HG03175 (cell line): ENCODE measurements at regions not wholly inside any gene's neighbourhood (a gene's known extent, or its start where the extent isn't known, plus 50 kb on each side); places are given as distances from the start of the nearest gene placed in this dataset.
"Not testable (repeated sequence)": the region's sequence is repeated elsewhere in the genome, so short reads cannot be mapped to it uniquely, and the experiment has no call there.

Source experiments
- ATAC-seq: cut with Tn5 transposase; IDR thresholded peaks from one replicate; pipeline ENCODE4 v1.9.1; 2021; ENCODE audit warnings: mild to moderate bottlenecking, moderate library complexity; ENCODE audit not compliant: unreplicated experiment

DNA sequence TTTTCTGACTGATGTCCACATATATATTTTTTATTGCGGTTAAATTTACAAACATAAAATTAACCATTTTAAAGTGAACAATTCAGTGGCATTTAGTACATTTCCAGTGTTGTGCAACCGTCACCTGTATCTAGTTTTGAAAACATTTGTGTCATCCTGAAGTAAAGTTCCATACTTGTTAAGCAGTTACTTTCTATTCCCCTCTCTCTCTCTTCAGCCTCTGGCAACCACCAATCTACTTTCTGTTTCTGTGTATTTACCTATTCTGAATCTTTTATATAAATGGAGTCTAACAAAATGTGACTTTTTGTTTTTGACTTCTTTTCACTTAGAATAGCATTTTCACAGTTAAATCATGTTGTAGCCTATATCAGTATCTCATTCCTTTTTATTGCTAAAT, 480.1 kb upstream of the SMARCA2 start:
- ATAC-seq = peak; percentile 57

DNA sequence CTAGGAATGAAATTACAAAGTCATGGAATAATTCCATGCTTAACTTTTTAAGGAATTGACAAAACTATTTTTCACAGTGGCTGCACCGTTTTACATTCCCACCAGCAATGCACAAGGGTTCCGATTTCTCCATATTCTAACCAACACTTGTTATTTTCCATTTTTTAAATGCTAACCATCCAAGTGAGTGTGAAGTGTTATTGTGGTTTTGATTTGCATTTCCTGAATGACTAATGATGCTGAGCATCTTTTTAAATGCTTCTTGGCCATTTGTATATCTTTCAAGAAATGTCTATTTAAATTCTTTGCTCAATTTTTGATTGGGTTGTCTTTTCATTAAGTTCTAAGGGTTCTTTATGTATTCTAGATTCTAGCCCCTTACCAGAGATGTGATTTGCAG, 479.5 kb upstream of the SMARCA2 start:
- ATAC-seq = no peak

DNA sequence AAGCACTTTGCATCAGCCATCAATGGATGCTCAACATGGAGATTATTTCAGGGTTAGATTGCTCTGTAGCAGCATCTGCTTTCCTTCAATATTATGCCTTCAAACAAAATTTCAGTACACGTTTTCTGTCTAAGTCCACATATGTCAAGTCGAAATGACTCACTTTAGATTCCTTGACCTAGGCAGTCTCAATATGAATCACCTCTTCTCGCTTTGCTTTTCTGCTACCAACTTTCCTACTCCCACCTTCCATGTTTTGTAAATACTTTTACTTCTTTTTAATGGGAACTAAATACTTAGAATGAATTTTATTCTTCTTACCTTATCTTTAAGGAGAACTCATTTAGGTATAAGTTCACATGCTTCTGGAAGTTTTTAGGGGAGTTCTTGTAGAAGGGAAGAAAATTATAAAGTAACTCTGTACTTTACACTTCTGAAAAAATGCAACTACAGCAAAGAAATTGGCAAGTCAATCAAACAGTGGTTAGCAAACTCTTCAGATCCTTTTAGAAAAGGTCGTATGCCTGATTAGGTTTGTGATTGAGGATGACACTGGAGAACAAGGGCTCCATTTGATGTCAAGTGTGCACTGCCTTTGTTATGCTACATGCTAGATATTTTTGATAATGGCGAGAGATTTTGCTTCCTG, 478.5 kb upstream of the SMARCA2 start:
- ATAC-seq = peak; percentile 57

DNA sequence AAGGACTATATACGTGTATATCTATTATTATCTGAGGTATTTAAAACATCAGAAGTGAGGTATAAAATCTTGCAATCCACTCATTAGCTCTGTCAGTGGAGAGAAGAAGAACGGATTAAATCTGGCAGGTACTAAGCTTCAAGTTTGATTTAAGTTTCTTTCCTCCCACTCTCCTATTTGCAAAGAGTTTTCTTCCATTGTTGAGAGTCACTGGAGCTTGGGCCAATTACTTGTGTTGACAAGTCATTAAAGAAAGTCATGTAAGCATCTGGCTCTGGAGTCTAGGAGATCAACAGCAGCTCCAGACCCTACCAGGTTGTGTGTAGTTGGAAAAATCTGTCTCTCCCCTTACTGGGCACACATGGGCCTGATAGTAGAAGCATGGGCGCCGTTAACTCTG, 476.8 kb upstream of the SMARCA2 start:
- no peak for ATAC-seq

DNA sequence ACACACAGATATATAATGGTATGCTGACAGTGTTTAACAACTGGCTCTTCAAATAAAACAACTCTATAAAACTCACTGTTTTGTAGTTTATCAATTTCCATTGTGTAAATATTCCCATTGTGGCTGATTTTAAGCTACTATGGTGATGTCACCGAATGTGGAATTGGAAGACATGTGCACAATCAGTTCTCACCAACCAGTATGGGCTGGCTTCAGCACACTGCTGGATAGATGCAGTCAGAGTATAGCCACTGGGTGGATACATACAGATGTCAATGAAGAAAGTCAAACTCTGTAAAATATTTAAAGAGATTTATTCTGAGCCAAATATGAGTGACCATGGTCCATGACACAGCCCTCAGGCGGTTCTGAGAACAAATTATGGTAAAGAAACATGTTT, 475.9 kb upstream of the SMARCA2 start:
- no peak for ATAC-seq

DNA sequence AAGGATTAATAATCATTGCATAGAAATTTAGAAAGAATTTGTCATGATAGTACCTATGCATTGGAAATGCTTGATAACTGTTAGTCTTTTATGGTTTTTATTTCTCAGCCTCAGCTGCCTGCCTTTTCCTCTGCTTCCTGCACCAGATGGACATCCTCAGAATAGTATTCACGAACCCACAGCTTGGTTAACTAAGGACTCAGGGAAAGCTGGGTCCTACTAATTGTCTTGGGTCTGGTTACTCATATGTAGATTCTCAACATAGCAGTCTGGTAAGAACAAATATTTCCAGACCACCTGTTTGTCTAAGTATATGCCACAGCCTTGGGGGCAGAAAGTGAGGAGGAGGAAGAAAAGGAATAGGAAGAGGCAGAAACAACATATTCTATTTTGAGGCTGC, 464.5 kb upstream of the SMARCA2 start:
- no peak for ATAC-seq

DNA sequence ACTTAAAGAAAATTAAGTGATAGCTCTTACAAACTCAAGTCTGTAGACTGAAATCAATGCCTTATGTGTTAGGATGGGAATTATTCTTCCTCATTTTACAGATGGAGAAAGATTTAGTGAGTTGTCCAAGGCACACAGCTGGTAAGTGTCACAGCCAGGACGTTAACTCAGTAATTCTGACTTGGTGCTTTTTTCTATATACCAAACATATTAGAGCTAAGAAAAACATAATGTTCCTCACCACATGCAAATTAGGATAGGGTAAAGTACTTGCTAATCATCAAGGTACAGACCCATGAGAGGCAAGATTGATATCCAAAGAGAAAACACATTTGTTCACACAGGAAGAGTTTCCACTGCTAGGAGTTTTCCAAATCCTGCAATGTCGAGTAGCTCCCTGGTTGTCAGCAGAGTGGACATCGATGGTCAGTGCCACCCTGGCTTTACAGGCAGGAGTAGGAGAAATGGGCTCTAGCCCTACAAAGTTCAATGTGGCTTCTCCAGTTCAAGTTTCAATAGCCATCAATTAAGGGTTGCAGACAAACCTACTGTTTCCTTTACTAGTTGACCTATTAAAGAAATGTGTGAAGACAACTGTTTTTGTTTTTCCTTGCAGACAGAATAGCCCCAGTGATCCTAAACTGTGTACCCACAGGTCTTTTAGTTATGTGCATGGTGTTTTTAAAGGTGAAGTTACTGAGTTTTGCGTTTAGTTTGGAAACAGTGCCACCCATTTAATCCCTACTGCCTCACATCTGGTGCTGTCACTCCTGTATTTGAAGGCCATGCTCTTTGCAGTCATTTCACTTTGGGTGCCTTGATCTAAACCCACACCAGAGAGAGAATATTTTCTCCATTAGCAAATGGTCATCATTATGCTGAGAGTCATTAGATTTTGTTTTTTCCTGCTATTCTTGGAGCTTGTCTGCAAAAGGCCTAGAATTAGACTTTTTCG, 460.8 kb upstream of the SMARCA2 start:
- ATAC-seq = peak; percentile 81

DNA sequence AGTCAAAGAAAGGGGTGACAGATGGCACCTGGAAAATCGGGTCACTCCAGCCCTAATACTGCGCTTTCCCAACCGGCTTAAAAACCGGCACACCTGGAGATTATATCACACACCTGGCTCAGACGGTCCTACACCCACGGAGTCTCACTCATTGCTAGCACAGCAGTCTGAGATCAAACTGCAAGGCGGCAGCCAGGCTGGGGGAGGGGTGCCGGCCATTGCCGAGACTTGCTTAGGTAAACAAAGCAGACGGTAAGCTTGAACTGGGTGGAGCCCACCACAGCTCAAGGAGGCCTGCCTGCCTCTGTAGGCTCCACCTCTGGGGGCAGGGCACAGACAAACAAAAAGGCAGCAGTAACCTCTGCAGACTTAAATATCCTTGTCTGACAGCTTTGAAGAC, 456.5 kb upstream of the SMARCA2 start:
- not testable (repeated sequence) for ATAC-seq

DNA sequence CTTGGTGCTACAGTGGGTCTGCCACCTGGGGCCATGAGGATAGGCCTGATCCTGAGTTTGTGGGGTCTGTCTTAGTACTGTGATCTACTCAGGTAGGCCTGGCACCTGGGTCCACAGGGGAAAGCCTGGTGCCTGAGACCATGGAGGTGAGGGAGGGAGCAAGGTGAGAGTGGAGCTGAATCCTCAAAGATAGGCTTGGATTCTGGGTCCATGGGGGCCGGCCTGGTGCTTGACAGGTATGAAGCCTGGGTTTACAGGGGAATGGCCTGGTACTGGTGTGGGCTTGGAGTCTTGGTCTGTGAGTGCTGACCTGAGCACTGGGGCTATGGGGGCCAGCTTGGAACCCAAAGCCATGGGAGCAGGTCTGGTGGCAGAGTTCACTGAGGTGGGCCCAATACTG, 439.2 kb upstream of the SMARCA2 start:
- ATAC-seq = no peak

DNA sequence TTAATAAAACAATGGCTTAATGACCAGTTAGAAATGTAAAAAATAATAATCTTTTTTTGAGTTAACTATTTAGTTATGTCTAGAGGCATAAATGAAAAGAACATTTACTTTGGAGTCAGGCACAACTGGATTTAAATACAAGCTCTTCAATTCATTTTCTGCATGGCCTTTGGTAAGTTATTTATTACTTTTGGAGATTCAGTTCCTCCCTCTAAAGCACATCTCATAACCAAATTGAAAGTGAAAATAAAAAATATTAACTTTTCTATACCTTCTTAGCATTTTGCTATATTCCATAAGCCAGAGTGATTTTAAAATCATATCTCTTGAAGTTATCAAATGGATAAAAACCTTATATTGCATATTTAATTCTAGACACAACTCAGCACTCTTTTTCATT, 434.9 kb upstream of the SMARCA2 start:
- ATAC-seq = peak; percentile 94

DNA sequence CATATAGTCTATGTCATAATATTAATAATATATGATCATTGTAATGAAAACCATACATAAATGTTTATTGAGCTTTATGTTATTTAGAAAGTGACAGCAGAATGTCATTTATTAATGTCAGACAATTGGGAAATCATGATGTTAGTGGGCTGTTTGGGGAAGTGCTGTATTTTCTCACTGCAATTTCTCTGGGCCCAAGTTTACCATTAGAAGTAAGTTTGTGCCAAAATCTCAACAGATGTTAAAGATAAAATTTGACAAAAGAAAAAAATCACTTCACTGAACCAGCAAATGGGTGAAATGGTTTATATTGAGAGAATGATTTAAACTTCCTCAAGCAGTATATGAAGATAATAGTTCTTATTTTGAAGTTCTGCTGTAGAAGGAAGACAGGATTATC, 433.2 kb upstream of the SMARCA2 start:
- ATAC-seq = no peak

DNA sequence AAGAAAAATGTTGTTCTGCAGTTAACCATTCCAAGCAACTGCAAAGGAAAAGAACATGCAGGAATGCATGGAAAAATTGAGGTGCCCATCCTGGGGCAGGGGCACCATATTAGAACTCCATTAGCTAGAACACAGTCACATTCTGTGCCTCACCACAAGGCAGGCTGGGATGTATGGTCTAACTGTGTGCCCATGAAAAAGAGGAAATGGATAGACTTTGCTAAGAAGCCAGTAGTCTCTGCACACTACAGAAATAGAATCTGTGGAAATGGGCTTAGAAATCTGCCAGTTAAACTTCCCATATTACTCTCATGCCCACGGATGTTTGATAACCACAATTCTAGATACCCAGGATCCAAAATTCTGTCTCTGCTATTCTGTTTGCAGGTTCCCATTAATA, 423.8 kb upstream of the SMARCA2 start:
- no peak for ATAC-seq

DNA sequence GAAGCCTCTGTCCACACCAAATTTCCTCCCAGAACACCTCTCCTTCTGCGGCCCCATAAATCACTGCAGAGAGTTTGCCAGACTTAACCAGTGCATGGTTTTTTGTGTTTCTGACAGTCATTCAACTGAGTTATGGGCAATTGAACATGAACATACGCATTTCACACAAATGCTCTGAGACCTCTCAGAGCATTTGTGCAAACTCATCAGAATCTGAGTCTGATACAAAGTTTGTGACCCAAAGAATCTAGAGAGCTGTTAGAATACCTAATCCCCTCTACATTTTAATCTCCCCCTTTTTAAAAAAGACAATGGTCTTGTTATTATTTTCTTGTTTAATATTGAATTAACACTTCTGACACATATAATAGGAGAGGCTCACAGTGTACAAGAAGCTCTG, 416.9 kb upstream of the SMARCA2 start:
- ATAC-seq = no peak

DNA sequence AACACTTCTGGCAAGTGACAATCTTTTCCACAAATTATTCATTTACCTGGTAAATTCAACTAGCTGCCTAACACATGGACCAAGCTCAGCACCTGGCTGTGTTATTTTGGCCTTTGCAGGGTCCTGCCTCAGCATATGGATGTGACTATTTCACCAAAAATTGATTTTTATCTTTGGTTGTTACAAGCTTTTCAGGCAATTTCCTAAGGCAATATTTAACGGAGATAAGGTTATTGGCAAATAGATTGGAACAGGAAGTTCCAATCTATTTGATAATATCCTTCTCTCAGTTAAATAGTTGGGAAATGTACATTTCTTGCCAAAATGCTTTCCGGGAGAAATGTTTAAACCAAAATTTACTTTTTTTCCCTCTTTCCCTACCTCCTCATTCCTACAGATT, 415.2 kb upstream of the SMARCA2 start:
- ATAC-seq = no peak

DNA sequence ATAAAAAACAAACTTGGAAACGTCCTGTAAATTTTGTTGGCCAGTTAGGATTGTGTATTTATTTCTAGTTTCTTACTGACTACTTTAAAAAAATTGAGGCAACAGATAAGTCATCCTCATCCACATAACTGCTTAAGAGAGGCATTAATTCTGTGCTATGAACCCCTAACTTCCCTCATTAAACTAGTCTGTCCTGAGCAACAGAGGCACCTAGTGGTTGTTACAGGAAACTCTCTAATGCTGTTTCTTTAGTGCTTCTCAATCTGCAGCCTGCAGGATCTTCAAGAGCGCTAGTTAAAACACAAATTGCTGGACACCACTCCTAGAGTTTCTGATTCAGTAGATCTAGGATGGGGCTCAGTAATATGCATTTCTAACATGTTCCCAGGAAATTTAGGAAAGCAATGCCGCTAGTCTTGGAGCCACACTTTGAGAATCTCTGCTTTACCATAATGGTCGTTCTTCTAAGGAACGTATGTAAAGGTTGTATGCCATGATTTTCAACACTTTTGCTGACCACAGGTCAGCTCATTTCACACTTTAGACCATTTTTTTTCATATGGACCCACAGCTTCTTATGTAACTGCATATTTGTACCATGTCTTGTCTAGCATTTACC, 410.1 kb upstream of the SMARCA2 start:
- ATAC-seq = peak; percentile 71

DNA sequence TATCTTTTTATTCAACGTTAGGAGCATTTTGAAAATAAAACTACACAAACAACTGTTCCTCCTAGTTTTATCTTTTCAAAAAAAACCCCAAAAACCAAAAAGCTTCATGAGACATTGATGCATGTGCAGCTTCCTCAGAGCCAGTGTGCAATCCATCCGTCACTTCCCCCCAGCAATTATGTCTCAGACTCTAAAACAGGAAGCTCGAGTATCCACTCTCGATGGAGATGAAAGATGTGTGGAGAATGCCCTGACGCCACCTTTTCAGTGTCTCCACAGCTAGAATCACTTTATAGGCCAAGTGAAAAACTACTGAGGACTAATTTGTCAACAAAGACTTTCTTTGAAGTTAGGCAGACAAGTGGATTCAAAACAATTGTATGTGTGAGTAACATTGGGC, 408.9 kb upstream of the SMARCA2 start:
- no peak for ATAC-seq

DNA sequence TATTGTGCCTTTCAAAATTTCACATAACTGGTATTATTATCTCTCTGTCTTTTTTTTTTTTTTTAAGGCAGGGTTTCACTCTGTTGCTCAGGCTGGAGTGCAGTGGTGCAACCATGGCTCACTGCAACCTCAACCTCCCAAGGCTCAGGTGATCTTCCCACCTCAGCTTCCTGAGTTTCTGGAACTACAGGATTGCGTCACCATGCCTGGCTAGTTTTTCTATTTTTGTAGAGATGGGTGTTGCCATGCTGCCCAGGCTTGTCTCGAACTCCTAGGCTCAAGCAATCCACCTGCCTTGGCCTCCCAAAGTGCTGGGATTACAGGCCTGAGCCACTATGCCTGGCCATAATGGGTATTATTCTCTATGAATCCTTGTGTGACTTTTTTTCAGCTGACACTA, 402.3 kb upstream of the SMARCA2 start:
- ATAC-seq = no peak

DNA sequence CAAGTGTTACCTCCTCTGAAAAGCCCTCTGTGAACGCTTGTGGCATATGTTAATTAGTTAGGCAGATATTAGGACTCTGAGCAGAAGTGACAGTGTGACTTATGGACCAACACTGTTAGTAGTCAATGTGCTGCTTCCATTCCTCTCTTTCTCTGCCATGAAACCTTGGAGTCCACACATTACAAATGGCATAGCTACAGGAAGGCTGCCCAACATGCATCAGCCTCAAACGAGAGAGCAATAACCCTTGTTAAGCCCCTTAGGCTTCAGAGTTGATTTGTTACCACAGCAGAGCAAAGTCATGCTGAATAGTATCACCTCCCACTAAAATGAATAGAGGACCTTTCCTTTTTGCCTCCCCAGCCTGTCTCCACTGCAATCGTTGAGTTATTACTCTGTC, 397.7 kb upstream of the SMARCA2 start:
- ATAC-seq = no peak

DNA sequence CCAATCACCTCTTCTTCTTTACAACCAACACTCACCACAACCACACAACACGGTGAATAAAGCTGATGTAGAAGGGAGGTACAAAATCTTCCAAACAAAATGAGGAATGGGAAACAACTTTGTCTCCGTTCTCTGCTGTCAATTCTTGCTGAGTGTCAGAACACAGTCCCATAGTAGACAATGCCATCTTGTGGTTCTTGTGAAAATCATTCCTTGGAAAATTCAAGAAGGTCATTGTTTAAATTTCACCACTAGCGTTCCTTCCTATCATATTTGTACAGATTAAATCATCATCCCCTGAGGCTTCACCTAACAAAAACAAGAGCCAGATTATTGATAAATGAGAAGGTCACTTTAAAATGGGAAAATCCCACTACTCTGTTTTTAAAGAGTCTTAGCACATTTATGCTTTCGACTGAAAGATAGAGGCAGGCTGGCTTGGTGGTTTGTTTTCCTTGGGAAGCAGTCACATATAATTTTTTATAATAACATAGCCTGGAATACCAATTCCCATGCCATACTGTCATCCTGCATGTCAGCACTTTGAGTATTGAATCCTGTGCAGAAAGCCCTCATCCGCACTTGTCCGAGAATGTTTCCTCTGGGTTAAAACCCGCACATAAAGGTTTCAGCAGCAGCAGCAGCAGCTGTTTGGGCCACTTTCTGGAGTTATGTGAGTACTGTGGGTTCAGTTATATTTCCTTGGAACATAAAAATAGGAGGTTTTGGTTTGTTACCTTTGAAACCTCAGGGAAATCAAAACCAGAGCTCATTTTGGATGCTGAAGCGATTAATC, 395.0 kb upstream of the SMARCA2 start:
- ATAC-seq = no peak

DNA sequence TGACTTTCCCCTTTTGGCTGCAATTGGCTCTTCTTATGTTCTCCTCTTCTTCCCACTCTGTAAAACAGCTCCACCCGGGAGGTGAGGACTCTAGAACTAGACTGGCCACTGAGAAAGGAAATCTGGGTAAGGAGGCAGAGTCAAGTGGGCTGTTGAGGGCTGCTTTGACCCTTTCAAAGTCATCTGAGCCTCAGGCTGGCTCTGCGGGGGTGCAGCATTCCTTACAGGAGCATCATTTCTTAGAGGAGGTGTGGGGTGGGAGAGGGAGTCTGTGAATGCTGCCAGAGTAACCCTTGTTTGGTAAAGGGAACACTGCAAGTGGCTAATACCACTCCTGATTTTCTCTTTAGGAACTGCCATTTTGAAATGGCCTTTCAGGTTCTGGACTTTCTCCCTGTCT, 377.7 kb upstream of the SMARCA2 start:
- no peak for ATAC-seq

DNA sequence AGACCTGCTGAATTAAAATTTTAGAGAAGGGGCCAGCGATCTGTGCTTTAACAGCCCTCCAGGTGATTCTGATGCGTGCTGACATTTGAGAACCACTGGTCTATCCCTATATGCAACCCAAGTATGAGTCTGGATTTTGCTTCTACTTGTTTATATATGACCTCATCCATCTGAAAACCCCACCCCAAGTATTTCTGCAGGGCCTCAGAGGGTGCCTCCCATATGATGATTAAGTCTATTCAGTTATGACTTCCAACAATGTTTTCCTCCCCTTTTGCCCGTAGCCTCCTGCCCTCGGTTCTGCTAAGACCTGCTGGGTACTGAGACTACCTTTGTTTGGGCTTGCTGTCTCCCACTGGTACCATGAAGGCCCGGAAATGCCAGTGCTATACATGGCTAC, 376.0 kb upstream of the SMARCA2 start:
- no peak for ATAC-seq
